Urinary bladder (tissue), 3 donors: ENCODE measurements at regions not wholly inside any gene's neighbourhood (a gene's known extent, or its start where the extent isn't known, plus 50 kb on each side); places are given as distances from the start of the nearest gene placed in this dataset.

Experiments used
- DNase-seq: peaks from one replicate; pipeline ENCODE4 v3.0.0-alpha.2; 2015; ENCODE audit errors: extremely low spot score
- H3K27ac ChIP-seq: one replicate; pipeline ENCODE4 v1.5.1; 2013; ENCODE audit warnings: low read depth, mild to moderate bottlenecking, moderate library complexity
- H3K36me3 ChIP-seq: one replicate; pipeline ENCODE4 v1.6.1; 2013; ENCODE audit warnings: mild to moderate bottlenecking, moderate library complexity; ENCODE audit not compliant: insufficient read depth
- H3K4me1 ChIP-seq: one replicate; pipeline ENCODE4 v1.6.1; 2013; ENCODE audit warnings: mild to moderate bottlenecking, moderate library complexity; ENCODE audit not compliant: insufficient read depth
- H3K4me3 ChIP-seq: one replicate; pipeline ENCODE4 v1.5.1; 2013; ENCODE audit warnings: low read depth, low read length
- WGBS: extraction: QIAGEN DNeasy Blood & Tissue Kit; methylation state at CpG from one replicate; pipeline ENCODE4 v1.1.7; 2013; 5-methylcytosine and 5-hydroxymethylcytosine counted together
- donor health status: healthy with polysubstance abuse.
- donor health status: healthy.

DNA sequence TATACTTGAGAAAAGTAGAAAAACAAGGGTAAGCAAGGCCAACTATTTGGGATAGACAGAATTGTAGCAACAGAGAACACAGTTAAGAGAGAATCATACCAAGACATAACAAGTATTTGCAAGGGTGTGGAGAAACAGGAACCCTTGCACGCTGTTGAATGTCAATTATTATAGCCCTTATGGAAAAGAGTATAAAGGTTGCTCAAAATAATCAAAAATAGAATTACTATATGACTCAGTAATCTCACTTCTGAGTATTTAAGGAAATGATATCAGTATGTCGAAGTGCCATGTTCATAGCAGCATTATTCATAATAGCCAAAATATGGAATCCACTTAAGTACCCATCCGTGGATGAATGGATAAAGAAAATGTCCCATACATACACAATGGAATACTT lies 193.3 kb downstream of the PHLDA1 start:
- DNase-seq: no peak
- WGBS: 78% methylated on average over 3 of the region's 3 CpGs
- H3K4me3 ChIP-seq: no peak overlapping the region
- H3K36me3 ChIP-seq: no peaks in the 10 kb centered on the region
- no peak overlapping the region for H3K27ac ChIP-seq
- H3K4me1 ChIP-seq: no peaks in the 10 kb centered on the region

GRCh38 chr12:75837700-75838099 lies 193.9 kb downstream of the PHLDA1 start:
- 53% methylated on average over 2 of the region's 2 CpGs for WGBS

DNA sequence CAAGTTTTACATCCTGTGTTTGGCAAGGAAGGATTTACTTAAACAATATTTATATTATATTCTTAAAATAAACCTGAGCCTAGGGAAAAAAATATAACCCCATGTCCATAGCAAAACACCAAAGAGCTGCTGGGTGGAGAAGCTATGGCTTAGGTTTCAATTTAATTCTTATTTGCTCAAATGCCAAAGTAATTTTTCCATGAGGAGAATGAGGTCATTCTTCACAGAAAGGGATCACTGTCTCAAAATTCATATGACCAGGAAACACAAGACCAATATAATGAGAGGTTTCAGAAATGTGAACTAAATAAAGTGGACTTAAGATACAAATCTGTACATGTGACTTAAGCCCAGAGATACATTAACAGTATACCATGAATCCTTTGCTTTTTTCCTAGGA lies 195.0 kb downstream of the PHLDA1 start:
- DNase-seq: no peak
- Histone ChIP-seq H3K4me1 (no peaks in the 10 kb centered on the region), H3K27ac (no peak overlapping the region), H3K4me3 (no peak overlapping the region), H3K36me3 (no peaks in the 10 kb centered on the region)

More at GRCh38 chr12:75837700-75838099, 193.9 kb downstream of the PHLDA1 start:
- H3K4me3 ChIP-seq: no peak overlapping the region
- H3K27ac ChIP-seq: no peak overlapping the region
- no peak for DNase-seq
- no peaks in the 10 kb centered on the region for H3K4me1 ChIP-seq
- H3K36me3 ChIP-seq: no peaks in the 10 kb centered on the region

GRCh38 chr12:75834591-75834990 lies 197.0 kb downstream of the PHLDA1 start:
- Histone ChIP-seq H3K36me3 (no peaks in the 10 kb centered on the region), H3K4me3 (no peak overlapping the region), H3K4me1 (no peaks in the 10 kb centered on the region), H3K27ac (no peak overlapping the region)
- DNase-seq: no peak
- WGBS: 87% methylated on average over 3 of the region's 3 CpGs

DNA sequence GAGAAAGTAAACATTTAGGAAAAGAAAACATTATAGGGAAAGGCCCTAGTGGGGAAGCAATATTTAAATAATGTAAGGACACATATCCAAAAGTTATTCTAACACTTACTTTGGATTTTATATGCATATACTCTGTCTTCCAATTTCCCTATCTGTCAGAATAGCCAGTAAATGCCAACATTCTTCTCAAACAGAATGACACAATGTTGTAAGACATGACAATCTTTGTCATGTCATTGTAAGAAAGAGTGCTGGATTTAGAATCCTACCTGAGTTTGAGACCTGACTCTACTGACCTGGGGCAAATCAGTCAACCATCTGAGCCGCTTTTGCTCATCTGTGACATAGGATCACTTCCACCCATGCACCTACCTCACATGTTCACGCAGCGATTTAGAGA lies 198.3 kb downstream of the PHLDA1 start:
- Histone ChIP-seq H3K27ac (no peak overlapping the region), H3K36me3 (no peaks in the 10 kb centered on the region), H3K4me3 (no peak overlapping the region), H3K4me1 (no peaks in the 10 kb centered on the region)
- DNase-seq: no peak
- 66% methylated on average over 3 of the region's 3 CpGs for WGBS

- Histone ChIP-seq H3K36me3 (no peaks in the 10 kb centered on the region), H3K4me3 (no peak overlapping the region), H3K4me1 (no peaks in the 10 kb centered on the region), H3K27ac (no peak overlapping the region)
- WGBS: 37% methylated on average over 2 of the region's 2 CpGs
- DNase-seq: no peak
Observed at GRCh38 chr12:75831402-75831801, 200.2 kb downstream of the PHLDA1 start.

DNA sequence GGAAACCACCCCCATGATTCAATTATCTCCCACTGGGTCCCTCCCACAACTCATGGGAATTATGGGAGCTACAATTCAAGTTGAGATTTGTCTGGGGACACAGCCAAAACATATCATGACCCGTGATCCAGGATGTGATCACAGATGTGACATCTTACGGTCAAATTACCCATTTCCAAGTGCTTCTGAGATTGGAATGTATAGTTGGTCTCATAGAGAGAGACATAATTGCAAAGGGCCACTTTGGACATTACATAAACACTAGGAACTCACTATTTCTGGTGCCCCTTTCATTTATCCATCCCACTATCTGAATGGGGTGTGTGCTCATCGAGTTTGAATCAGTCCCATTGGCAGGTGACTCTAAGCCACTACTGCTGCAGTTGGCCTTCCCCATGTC lies 204.5 kb downstream of the PHLDA1 start:
- no peak overlapping the region for H3K27ac ChIP-seq
- H3K4me1 ChIP-seq: no peaks in the 10 kb centered on the region
- 91% methylated on average over 3 of the region's 3 CpGs for WGBS

GRCh38 chr12:75825686-75826085 lies 205.9 kb downstream of the PHLDA1 start:
- WGBS: 64% methylated on average over 4 of the region's 4 CpGs

More for the DNA sequence above, 204.5 kb downstream of the PHLDA1 start:
- no peak for DNase-seq
- Histone ChIP-seq H3K4me3 (no peak overlapping the region), H3K36me3 (no peaks in the 10 kb centered on the region)

DNA sequence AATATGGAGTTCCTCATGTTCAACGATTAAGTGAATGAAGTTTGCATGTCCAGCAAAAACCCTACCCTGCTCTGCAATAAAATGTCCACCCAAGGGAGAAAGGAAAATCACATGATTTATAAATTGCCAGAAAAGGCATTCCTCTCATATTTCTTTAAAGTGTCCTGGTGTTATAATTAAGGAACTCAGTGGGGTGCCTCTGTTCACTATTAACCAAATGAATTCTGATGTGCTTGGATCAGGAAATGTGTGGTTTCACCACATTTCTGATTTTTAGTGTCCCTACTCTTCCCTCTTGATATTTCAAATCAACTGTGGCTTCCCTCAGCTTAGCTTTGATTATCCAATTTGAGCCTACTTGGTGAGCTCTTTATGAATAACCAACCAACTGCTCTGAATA lies 208.1 kb downstream of the PHLDA1 start:
- Histone ChIP-seq H3K27ac (no peak overlapping the region), H3K4me1 (no peaks in the 10 kb centered on the region), H3K36me3 (no peaks in the 10 kb centered on the region), H3K4me3 (no peak overlapping the region)
- DNase-seq: no peak
- WGBS: 94% methylated on average over 1 of the region's 1 CpG

More at GRCh38 chr12:75825686-75826085, 205.9 kb downstream of the PHLDA1 start:
- H3K4me3 ChIP-seq: no peak overlapping the region
- DNase-seq: no peak
- no peaks in the 10 kb centered on the region for H3K36me3 ChIP-seq
- no peak overlapping the region for H3K27ac ChIP-seq
- no peaks in the 10 kb centered on the region for H3K4me1 ChIP-seq

DNA sequence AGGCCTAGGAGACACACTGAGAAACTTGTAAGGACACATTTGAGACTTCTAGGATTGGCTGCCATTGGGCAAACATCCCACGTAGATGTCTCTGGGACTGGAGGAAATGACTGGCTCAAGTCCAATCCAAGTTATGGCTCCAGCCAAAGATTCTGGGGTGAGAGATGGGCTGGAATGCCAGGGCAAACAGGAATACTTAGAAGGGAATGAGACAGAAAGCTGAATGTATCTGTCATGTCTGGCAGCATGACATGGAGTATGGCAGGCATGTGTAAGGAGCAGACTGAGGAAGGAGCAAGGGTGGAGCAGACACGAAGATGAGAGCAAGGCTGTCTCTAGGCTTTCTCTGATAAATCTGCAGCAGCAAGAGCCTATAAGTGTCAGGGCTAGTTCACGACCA lies 209.2 kb downstream of the PHLDA1 start:
- no peak for DNase-seq
- Histone ChIP-seq H3K36me3 (no peaks in the 10 kb centered on the region), H3K27ac (no peak overlapping the region), H3K4me3 (no peak overlapping the region), H3K4me1 (no peaks in the 10 kb centered on the region)
- WGBS: 85% methylated on average over 3 of the region's 3 CpGs

DNA sequence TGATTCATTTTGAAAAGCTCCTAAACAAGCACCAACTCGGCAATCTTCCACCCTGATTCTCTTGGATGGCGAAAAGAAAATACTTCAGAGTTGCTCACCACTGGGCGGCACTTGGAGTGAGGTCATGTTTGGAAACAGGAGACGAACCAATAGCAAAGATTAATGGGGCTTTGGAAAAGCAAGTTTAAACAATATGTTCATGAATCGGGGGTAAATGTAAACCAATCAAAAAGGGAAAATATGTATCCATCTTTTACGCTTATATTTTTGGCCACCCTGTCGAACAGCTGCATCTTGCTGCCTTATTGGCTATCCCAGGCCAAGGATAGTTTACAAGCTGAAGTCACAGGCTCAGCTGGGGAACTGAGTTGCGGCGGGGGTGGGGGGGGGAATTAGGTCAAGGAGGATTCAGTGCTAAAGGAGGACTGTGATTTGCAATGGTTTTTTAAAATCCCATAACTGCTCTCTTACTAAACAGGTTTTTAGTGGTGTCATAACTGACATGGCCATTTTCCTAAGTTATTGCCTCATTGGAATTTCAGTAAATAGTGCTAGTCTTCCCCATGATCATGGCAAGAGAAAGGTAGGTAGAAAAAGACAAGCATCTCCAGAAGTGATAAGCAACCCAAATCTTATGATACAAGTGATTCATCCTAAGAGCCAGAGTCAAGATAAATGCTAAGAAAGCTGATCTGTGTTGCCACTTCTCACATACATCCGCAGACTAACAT lies 210.6 kb downstream of the PHLDA1 start:
- 55% methylated on average over 10 of the region's 10 CpGs for WGBS
- Histone ChIP-seq H3K4me3 (no peak overlapping the region), H3K27ac (peak overlapping the region; percentile 47), H3K36me3 (no peaks in the 10 kb centered on the region), H3K4me1 (no peaks in the 10 kb centered on the region)
- DNase-seq: no peak

- H3K27ac ChIP-seq: no peak overlapping the region
- DNase-seq: no peak
- H3K4me3 ChIP-seq: no peak overlapping the region
- H3K36me3 ChIP-seq: no peaks in the 10 kb centered on the region
- H3K4me1 ChIP-seq: no peaks in the 10 kb centered on the region
Observed at GRCh38 chr12:75820071-75820470, 211.5 kb downstream of the PHLDA1 start.

- DNase-seq: no peak
Observed at GRCh38 chr12:75819512-75819911, 212.1 kb downstream of the PHLDA1 start.

DNA sequence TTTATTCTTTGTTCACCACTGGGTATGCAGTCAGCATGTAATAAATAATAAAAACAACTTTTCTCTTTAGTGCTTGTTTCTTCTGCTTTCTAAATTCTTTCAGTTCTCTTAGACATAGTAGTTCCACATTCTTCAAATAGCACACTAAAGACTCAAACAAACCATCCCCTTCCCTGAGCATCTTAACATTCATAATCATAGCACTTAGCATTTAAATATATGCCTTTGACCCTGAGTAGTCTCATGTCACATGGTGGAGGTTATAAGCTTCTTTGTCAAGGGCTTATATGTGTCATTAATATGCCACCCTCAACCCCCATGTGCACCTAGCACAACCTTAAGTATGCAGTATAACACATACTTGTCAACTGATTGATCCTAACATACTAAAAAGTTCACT lies 212.7 kb downstream of the PHLDA1 start:
- no peak for DNase-seq
- Histone ChIP-seq H3K27ac (no peak overlapping the region), H3K4me3 (no peak overlapping the region), H3K36me3 (no peaks in the 10 kb centered on the region), H3K4me1 (no peaks in the 10 kb centered on the region)

More at GRCh38 chr12:75819512-75819911, 212.1 kb downstream of the PHLDA1 start:
- Histone ChIP-seq H3K4me3 (no peak overlapping the region), H3K36me3 (no peaks in the 10 kb centered on the region), H3K4me1 (no peaks in the 10 kb centered on the region), H3K27ac (no peak overlapping the region)
- WGBS: 88% methylated on average over 5 of the region's 5 CpGs

DNA sequence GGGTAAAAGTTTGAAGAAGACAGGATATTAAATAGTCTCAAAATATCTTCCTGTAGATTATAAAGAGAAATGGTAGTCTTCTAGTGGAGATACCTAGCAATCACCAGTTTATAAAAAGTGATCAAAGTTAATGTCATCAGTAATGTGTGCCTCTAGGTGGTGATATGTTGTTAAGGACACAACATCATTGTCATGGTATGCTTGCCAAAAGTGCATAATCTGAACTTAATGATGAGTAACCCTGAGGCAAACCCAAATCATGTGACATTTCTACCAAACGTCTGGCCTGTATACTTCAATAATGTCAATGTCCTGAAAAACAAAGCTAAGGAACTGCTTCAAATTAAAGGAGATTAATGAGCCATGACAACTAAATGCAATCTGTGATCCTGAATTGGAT lies 214.7 kb downstream of the PHLDA1 start:
- Histone ChIP-seq H3K4me1 (no peaks in the 10 kb centered on the region), H3K36me3 (no peaks in the 10 kb centered on the region), H3K27ac (no peak overlapping the region), H3K4me3 (no peak overlapping the region)
- no peak for DNase-seq
- 21% methylated on average over 1 of the region's 1 CpG for WGBS
